PC-3 (cell line): ENCODE measurements at regions not wholly inside any gene's neighbourhood (a gene's known extent, or its start where the extent isn't known, plus 50 kb on each side); places are given as distances from the start of the nearest gene placed in this dataset.

Experiments
- ATAC-seq: fragments of 200-7000 bp; cut with Tn5 transposase; 2 replicates; pipeline ENCODE4 v1.9.1; 2020; ENCODE audit warnings: mild to moderate bottlenecking, moderate library complexity
- BruUV-seq: library from RNA; stranded (reverse); fragments of 400-500 nt; replicated peaks from 2 replicates; lab custom pipeline; 2021; lab: Mats Ljungman, UMichigan
- CTCF ChIA-PET: fragments of 300-600 bp; sonication (Branson Sonifier 250); formaldehyde crosslinking; loops from one replicate; lab custom pipeline; 2022; ENCODE audit warnings: antibody characterized with exemption; lab: Charles Lee
- POLR2A ChIA-PET: fragments of 300-600 bp; sonication (Branson Sonifier 250); formaldehyde crosslinking; loops from one replicate; lab custom pipeline; 2022; ENCODE audit warnings: antibody characterized with exemption; ENCODE audit not compliant: unreplicated experiment; lab: Charles Lee
- DNase-seq: peaks from one replicate; pipeline ENCODE4 v3.0.0-alpha.2; 2015
- H2AFZ ChIP-seq: fragments of 300-600 bp; sonication (generic); 2 replicates; pipeline ENCODE4 v1.6.0; 2016; ENCODE audit warnings: antibody characterized with exemption, low read length
- H3F3A ChIP-seq: fragments of 300-600 bp; sonication (generic); one replicate; pipeline ENCODE4 v1.6.0; 2017; ENCODE audit warnings: antibody characterized with exemption, low read length, control low read depth, mild to moderate bottlenecking; ENCODE audit not compliant: unreplicated experiment
- H3K27ac ChIP-seq: fragments of 300-600 bp; sonication (generic); 2 replicates; pipeline ENCODE4 v1.5.1; 2016; ENCODE audit warnings: mild to moderate bottlenecking, low read length
- H3K27me3 ChIP-seq: fragments of 300-600 bp; sonication (generic); 2 replicates; pipeline ENCODE4 v1.6.1; 2016; ENCODE audit warnings: low read length, mixed read lengths
- H3K36me3 ChIP-seq: fragments of 300-600 bp; sonication (generic); 2 replicates; pipeline ENCODE4 v1.6.1; 2016; ENCODE audit warnings: low read depth, mixed run types, low read length, mixed read lengths
- H3K4me1 ChIP-seq: fragments of 300-600 bp; sonication (generic); 2 replicates; pipeline ENCODE4 v1.5.1; 2016; ENCODE audit warnings: low read length; ENCODE audit not compliant: insufficient read depth
- H3K4me2 ChIP-seq: fragments of 300-600 bp; sonication (generic); 2 replicates; pipeline ENCODE4 v1.6.0; 2016; ENCODE audit warnings: low read length
- H3K4me3 ChIP-seq: fragments of 300-600 bp; sonication (generic); 2 replicates; pipeline ENCODE4 v1.5.1; 2016; ENCODE audit warnings: mild to moderate bottlenecking, low read length, mixed read lengths
- H3K79me2 ChIP-seq: fragments of 300-600 bp; sonication (generic); 2 replicates; pipeline ENCODE4 v1.6.1; 2017; ENCODE audit warnings: low read length, mixed read lengths
- H3K9ac ChIP-seq: fragments of 300-600 bp; sonication (generic); 2 replicates; pipeline ENCODE4 v1.6.0; 2016; ENCODE audit warnings: mild to moderate bottlenecking, low read length
- H3K9me2 ChIP-seq: fragments of 300-600 bp; sonication (generic); replicated peaks from 2 replicates; pipeline ENCODE4 v1.6.1; 2016; ENCODE audit warnings: mixed run types, low read length, mixed read lengths
- H3K9me3 ChIP-seq: fragments of 300-600 bp; sonication (generic); 2 replicates; pipeline ENCODE4 v1.6.1; 2016; ENCODE audit warnings: low read length, mixed read lengths
- H4K20me1 ChIP-seq: fragments of 300-600 bp; sonication (generic); 2 replicates; pipeline ENCODE4 v1.6.1; 2016; ENCODE audit warnings: low read length, mixed read lengths
- EZH2 ChIP-seq: fragments of 300-600 bp; sonication (generic); IDR thresholded peaks from one replicate; pipeline ENCODE4 v1.6.1; 2017; ENCODE audit warnings: antibody characterized with exemption, mild to moderate bottlenecking, low read length; ENCODE audit not compliant: unreplicated experiment
- EZH2phosphoT487 ChIP-seq: fragments of 300-600 bp; sonication (generic); IDR thresholded peaks from 2 replicates; pipeline ENCODE4 v1.6.1; 2018; ENCODE audit warnings: mild to moderate bottlenecking, antibody characterized with exemption, low read length, borderline replicate concordance
- intact Hi-C: fragments of 100-400 bp; cut with micrococcal nuclease; formaldehyde crosslinking; loops from 2 replicates; pipeline ENCODE4 v1.9.0; 2023
- TF ChIP-seq, protein P1 (sequence below): fragments of 300-600 bp; sonication (generic); conservative IDR thresholded peaks from 2 replicates; pipeline ENCODE4 v1.5.1; 2017; ENCODE audit warnings: antibody characterized with exemption, low read depth, mild to moderate bottlenecking, low read length

- ATAC-seq: no peak
- Histone ChIP-seq H4K20me1 (no peaks in the 10 kb centered on the region), H3K4me3 (no peak overlapping the region), H3K9me3 (peaks cover 3% of the 10 kb centered on the region; the same call in 1 of the 2 replicates), H2AFZ (no peak overlapping the region), H3K27me3 (no peaks in the 10 kb centered on the region), H3K4me2 (no peak overlapping the region), H3K4me1 (no peaks in the 10 kb centered on the region), H3K79me2 (no peaks in the 10 kb centered on the region), H3F3A (no peaks in the 10 kb centered on the region), H3K27ac (no peak overlapping the region), H3K36me3 (no peaks in the 10 kb centered on the region), H3K9ac (no peak overlapping the region), H3K9me2 (no peaks in the 10 kb centered on the region)
- TF ChIP-seq EZH2phosphoT487 (no peak), EZH2 (no peak)
- TF ChIP-seq, protein P1, sequence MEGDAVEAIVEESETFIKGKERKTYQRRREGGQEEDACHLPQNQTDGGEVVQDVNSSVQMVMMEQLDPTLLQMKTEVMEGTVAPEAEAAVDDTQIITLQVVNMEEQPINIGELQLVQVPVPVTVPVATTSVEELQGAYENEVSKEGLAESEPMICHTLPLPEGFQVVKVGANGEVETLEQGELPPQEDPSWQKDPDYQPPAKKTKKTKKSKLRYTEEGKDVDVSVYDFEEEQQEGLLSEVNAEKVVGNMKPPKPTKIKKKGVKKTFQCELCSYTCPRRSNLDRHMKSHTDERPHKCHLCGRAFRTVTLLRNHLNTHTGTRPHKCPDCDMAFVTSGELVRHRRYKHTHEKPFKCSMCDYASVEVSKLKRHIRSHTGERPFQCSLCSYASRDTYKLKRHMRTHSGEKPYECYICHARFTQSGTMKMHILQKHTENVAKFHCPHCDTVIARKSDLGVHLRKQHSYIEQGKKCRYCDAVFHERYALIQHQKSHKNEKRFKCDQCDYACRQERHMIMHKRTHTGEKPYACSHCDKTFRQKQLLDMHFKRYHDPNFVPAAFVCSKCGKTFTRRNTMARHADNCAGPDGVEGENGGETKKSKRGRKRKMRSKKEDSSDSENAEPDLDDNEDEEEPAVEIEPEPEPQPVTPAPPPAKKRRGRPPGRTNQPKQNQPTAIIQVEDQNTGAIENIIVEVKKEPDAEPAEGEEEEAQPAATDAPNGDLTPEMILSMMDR: no peak
- no TSS peak for BruUV-seq
- POLR2A ChIA-PET: no interaction called here
- no peak for DNase-seq
- CTCF ChIA-PET: no interaction called here
- intact Hi-C loops: no loop called here
Observed at GRCh38 chr2:79292239-79292957, 132.8 kb upstream of the REG3A start.

DNA sequence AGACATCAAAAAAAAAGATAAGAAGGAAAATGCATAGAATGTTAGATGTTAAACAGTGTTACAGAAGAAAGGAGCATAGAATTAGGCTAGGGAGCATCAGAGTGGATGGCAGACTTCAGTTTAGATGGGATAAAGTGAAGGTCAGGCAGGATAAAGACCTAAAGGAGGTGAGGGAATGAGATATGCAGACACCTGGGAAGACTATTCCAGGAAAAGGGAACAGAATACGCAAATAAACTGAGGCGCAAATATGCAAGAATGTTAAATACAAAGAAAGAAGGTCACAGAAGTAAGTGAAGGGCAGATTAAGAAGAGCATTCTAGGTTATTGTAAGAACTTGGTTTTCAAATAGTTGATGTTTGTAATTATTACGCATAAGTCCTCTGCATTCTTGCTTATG is 116.3 kb upstream of the REG3A start:
- ChIA-PET POLR2A (no interaction called here), CTCF (no interaction called here)
- Histone ChIP-seq H3K4me3 (no peak overlapping the region), H2AFZ (no peak overlapping the region), H3K9ac (no peak overlapping the region), H3F3A (no peaks in the 10 kb centered on the region), H3K36me3 (no peaks in the 10 kb centered on the region), H3K9me2 (no peaks in the 10 kb centered on the region), H3K27ac (no peak overlapping the region), H3K79me2 (no peaks in the 10 kb centered on the region), H4K20me1 (no peaks in the 10 kb centered on the region), H3K9me3 (peaks cover 22% of the 10 kb centered on the region), H3K27me3 (no peaks in the 10 kb centered on the region), H3K4me2 (no peak overlapping the region), H3K4me1 (no peaks in the 10 kb centered on the region)
- BruUV-seq: no TSS peak
- no peak for TF ChIP-seq EZH2phosphoT487
- ATAC-seq: no peak
- intact Hi-C loops: no loop called here
- DNase-seq: no peak

DNA sequence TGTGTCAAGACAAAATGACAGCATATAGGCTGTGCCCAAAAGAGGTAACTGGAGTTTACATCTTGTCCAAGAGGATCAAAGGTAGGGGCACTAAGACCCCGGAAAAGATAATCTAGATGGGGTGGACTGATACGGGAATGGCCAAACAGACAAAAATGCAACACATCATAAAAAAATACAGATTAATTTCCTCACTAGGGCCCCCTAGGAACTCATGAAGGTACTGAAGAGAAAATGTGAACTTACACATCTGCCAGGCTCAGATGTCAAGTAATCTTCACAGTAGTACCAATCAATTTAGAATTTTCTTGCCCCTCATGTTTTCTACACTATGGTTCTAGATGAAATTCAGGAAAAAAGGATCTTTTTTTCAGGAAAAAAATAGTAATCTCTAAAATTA is 115.6 kb upstream of the REG3A start:
- no peaks in the 10 kb centered on the region for H4K20me1 ChIP-seq
- H3K4me2 ChIP-seq: no peak overlapping the region
- peaks cover 26% of the 10 kb centered on the region for H3K9me3 ChIP-seq
- no peak overlapping the region for H3K9ac ChIP-seq
- H3K4me1 ChIP-seq: no peaks in the 10 kb centered on the region
- H3K27me3 ChIP-seq: no peaks in the 10 kb centered on the region
- H3K79me2 ChIP-seq: no peaks in the 10 kb centered on the region
- intact Hi-C loops: no loop called here
- H3F3A ChIP-seq: no peaks in the 10 kb centered on the region
- TF ChIP-seq, protein P1: no peak
- TF ChIP-seq EZH2 (no peak), EZH2phosphoT487 (no peak)
- no peaks in the 10 kb centered on the region for H3K9me2 ChIP-seq
- H3K27ac ChIP-seq: no peak overlapping the region
- ATAC-seq (no peak), DNase-seq (no peak)
- no peaks in the 10 kb centered on the region for H3K36me3 ChIP-seq
- no peak overlapping the region for H2AFZ ChIP-seq
- no TSS peak for BruUV-seq
- ChIA-PET CTCF (no interaction called here), POLR2A (no interaction called here)
- H3K4me3 ChIP-seq: no peak overlapping the region
